Activated naive CD8-positive, alpha-beta T cell treated with anti-CD3 and anti-CD28 coated beads, Interleukin-2, amount 10 ng/mL, durations not matched to agents 7 days and 5 days (primary cell): ENCODE measurements at regions not wholly inside any gene's neighbourhood (a gene's known extent, or its start where the extent isn't known, plus 50 kb on each side); places are given as distances from the start of the nearest gene placed in this dataset.
"Not testable (repeated sequence)": the region's sequence is repeated elsewhere in the genome, so short reads cannot be mapped to it uniquely, and the experiment has no call there.

Source experiments
- ATAC-seq: fragments of 150-1000 bp; cut with Tn5 transposase; one replicate; pipeline ENCODE4 v1.10.0; 2021; ENCODE audit warnings: low read depth, moderate library complexity
- POLR2A ChIA-PET: fragments of 350-600 bp; sonication (Branson Sonifier 250); formaldehyde crosslinking; loops from one replicate; lab custom pipeline; 2021; ENCODE audit warnings: antibody characterized with exemption; lab: Charles Lee
- DNase-seq: peaks from one replicate; pipeline ENCODE4 v3.0.0; 2021
- H3K27ac Mint-ChIP-seq: one replicate; pipeline ENCODE4 v1.8.0; 2022; ENCODE audit warnings: mild to moderate bottlenecking, mixed read lengths
- H3K27me3 Mint-ChIP-seq: one replicate; pipeline ENCODE4 v1.8.0; 2022; ENCODE audit warnings: mild to moderate bottlenecking, moderate library complexity, mixed read lengths
- H3K36me3 Mint-ChIP-seq: one replicate; pipeline ENCODE4 v1.8.0; 2021; ENCODE audit warnings: mild to moderate bottlenecking, mixed read lengths
- H3K4me1 Mint-ChIP-seq: one replicate; pipeline ENCODE4 v1.8.0; 2021; ENCODE audit warnings: mixed read lengths
- H3K4me3 Mint-ChIP-seq: one replicate; pipeline ENCODE4 v1.8.0; 2022; ENCODE audit warnings: mild to moderate bottlenecking, moderate library complexity, mixed read lengths
- H3K9me3 Mint-ChIP-seq: one replicate; pipeline ENCODE4 v1.8.0; 2021; ENCODE audit warnings: mixed read lengths

- not testable (repeated sequence) for H3K27me3 Mint-ChIP-seq, DNase-seq, H3K4me3 Mint-ChIP-seq
Measured at GRCh38 chr14:19097306-19097705, 130.1 kb downstream of the POTEM start.

GRCh38 chr14:19097750-19098149 lies 130.5 kb downstream of the POTEM start:
- H3K4me3 Mint-ChIP-seq, H3K27ac Mint-ChIP-seq, POLR2A ChIA-PET: not testable (repeated sequence)

More at GRCh38 chr14:19097306-19097705, 130.1 kb downstream of the POTEM start:
- POLR2A ChIA-PET, H3K27ac Mint-ChIP-seq, ATAC-seq, H3K36me3 Mint-ChIP-seq, H3K9me3 Mint-ChIP-seq, H3K4me1 Mint-ChIP-seq: not testable (repeated sequence)

GRCh38 chr14:19098230-19098629 lies 131.0 kb downstream of the POTEM start:
- H3K27ac Mint-ChIP-seq, H3K27me3 Mint-ChIP-seq, POLR2A ChIA-PET, ATAC-seq, H3K9me3 Mint-ChIP-seq, H3K4me1 Mint-ChIP-seq, H3K4me3 Mint-ChIP-seq, H3K36me3 Mint-ChIP-seq, DNase-seq: not testable (repeated sequence)

More at GRCh38 chr14:19097750-19098149, 130.5 kb downstream of the POTEM start:
- not testable (repeated sequence) for H3K9me3 Mint-ChIP-seq, DNase-seq, H3K4me1 Mint-ChIP-seq, H3K27me3 Mint-ChIP-seq, H3K36me3 Mint-ChIP-seq, ATAC-seq

GRCh38 chr14:19098732-19099131 lies 131.5 kb downstream of the POTEM start:
- H3K36me3 Mint-ChIP-seq, H3K27me3 Mint-ChIP-seq, DNase-seq, H3K27ac Mint-ChIP-seq, H3K9me3 Mint-ChIP-seq, POLR2A ChIA-PET, H3K4me3 Mint-ChIP-seq, ATAC-seq, H3K4me1 Mint-ChIP-seq: not testable (repeated sequence)

GRCh38 chr14:19099336-19099735 lies 132.1 kb downstream of the POTEM start:
- not testable (repeated sequence) for ATAC-seq

GRCh38 chr14:19099939-19100338 lies 132.7 kb downstream of the POTEM start:
- DNase-seq, H3K9me3 Mint-ChIP-seq, H3K4me3 Mint-ChIP-seq, H3K4me1 Mint-ChIP-seq, ATAC-seq, H3K36me3 Mint-ChIP-seq, H3K27ac Mint-ChIP-seq, H3K27me3 Mint-ChIP-seq, POLR2A ChIA-PET: not testable (repeated sequence)

More at GRCh38 chr14:19099336-19099735, 132.1 kb downstream of the POTEM start:
- H3K4me3 Mint-ChIP-seq, DNase-seq, H3K27ac Mint-ChIP-seq, H3K36me3 Mint-ChIP-seq, H3K27me3 Mint-ChIP-seq, H3K9me3 Mint-ChIP-seq, POLR2A ChIA-PET, H3K4me1 Mint-ChIP-seq: not testable (repeated sequence)

GRCh38 chr14:19105551-19105950 lies 138.3 kb downstream of the POTEM start:
- H3K9me3 Mint-ChIP-seq, H3K36me3 Mint-ChIP-seq, ATAC-seq, H3K4me1 Mint-ChIP-seq, DNase-seq, H3K27me3 Mint-ChIP-seq, POLR2A ChIA-PET, H3K27ac Mint-ChIP-seq, H3K4me3 Mint-ChIP-seq: not testable (repeated sequence)

GRCh38 chr14:19109887-19110286 lies 142.7 kb downstream of the POTEM start:
- H3K27ac Mint-ChIP-seq, H3K27me3 Mint-ChIP-seq, DNase-seq, H3K4me1 Mint-ChIP-seq, H3K9me3 Mint-ChIP-seq, H3K4me3 Mint-ChIP-seq, H3K36me3 Mint-ChIP-seq, ATAC-seq, POLR2A ChIA-PET: not testable (repeated sequence)

GRCh38 chr14:19120383-19120782 lies 153.1 kb downstream of the POTEM start:
- H3K27ac Mint-ChIP-seq, H3K4me3 Mint-ChIP-seq, ATAC-seq, H3K4me1 Mint-ChIP-seq, H3K27me3 Mint-ChIP-seq, H3K9me3 Mint-ChIP-seq, DNase-seq, POLR2A ChIA-PET, H3K36me3 Mint-ChIP-seq: not testable (repeated sequence)

GRCh38 chr14:19126269-19127051 lies 159.2 kb downstream of the POTEM start:
- H3K9me3 Mint-ChIP-seq, H3K36me3 Mint-ChIP-seq, H3K4me3 Mint-ChIP-seq, H3K27me3 Mint-ChIP-seq, POLR2A ChIA-PET, DNase-seq, ATAC-seq, H3K4me1 Mint-ChIP-seq, H3K27ac Mint-ChIP-seq: not testable (repeated sequence)

GRCh38 chr14:19127664-19128435 lies 160.6 kb downstream of the POTEM start:
- DNase-seq, H3K27me3 Mint-ChIP-seq, H3K27ac Mint-ChIP-seq, ATAC-seq, H3K4me3 Mint-ChIP-seq, POLR2A ChIA-PET, H3K36me3 Mint-ChIP-seq, H3K4me1 Mint-ChIP-seq, H3K9me3 Mint-ChIP-seq: not testable (repeated sequence)

- ATAC-seq, H3K36me3 Mint-ChIP-seq, POLR2A ChIA-PET, H3K4me3 Mint-ChIP-seq, H3K27me3 Mint-ChIP-seq, DNase-seq, H3K4me1 Mint-ChIP-seq, H3K27ac Mint-ChIP-seq, H3K9me3 Mint-ChIP-seq: not testable (repeated sequence)
Measured at GRCh38 chr14:19131553-19131952, 164.3 kb downstream of the POTEM start.

GRCh38 chr14:19132013-19132835 lies 165.0 kb downstream of the POTEM start:
- H3K4me3 Mint-ChIP-seq, H3K36me3 Mint-ChIP-seq, POLR2A ChIA-PET, H3K9me3 Mint-ChIP-seq, H3K27ac Mint-ChIP-seq, ATAC-seq, DNase-seq, H3K27me3 Mint-ChIP-seq, H3K4me1 Mint-ChIP-seq: not testable (repeated sequence)
